Activated naive CD8-positive, alpha-beta T cell treated with anti-CD3 and anti-CD28 coated beads for 36 hours (primary cell): ENCODE measurements at regions not wholly inside any gene's neighbourhood (a gene's known extent, or its start where the extent isn't known, plus 50 kb on each side); places are given as distances from the start of the nearest gene placed in this dataset.
"Not testable (repeated sequence)": the region's sequence is repeated elsewhere in the genome, so short reads cannot be mapped to it uniquely, and the experiment has no call there.

Source experiments
- DNase-seq: peaks from one replicate; pipeline ENCODE4 v3.0.0; 2021
- H3K27ac Mint-ChIP-seq: one replicate; pipeline ENCODE4 v1.8.0; 2022; ENCODE audit warnings: mild to moderate bottlenecking, moderate library complexity, mixed read lengths
- H3K27me3 Mint-ChIP-seq: one replicate; pipeline ENCODE4 v1.8.0; 2022; ENCODE audit warnings: mild to moderate bottlenecking, mixed read lengths
- H3K36me3 Mint-ChIP-seq: one replicate; pipeline ENCODE4 v1.8.0; 2021; ENCODE audit warnings: mild to moderate bottlenecking, mixed read lengths
- H3K4me1 Mint-ChIP-seq: one replicate; pipeline ENCODE4 v1.8.0; 2021; ENCODE audit warnings: mixed read lengths
- H3K4me3 Mint-ChIP-seq: one replicate; pipeline ENCODE4 v1.8.0; 2022; ENCODE audit warnings: mild to moderate bottlenecking, moderate library complexity, mixed read lengths
- H3K9me3 Mint-ChIP-seq: one replicate; pipeline ENCODE4 v1.8.0; 2022; ENCODE audit warnings: mixed read lengths

DNA sequence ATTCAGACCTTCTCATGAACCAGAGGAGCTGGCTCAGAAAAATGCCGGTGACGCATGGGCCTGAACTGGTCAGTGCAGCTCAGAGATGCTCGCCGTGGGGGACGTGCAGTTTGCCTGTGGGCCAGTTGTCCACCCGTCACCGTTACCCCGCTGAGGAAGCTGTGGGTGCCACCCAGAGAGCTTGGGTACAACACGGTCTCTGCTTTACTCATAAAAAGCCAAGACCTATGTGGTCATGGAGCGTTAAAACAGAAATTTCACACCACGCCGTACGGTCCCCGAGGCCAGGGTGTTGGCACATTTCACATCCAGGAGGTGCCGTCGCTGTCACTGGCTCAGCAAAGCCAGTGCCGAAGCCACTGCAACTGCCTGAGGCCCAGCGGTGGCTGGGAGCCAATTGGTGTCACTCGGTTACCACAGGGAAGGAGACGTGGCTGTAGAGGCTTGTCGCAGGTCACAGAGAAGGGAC, 120.9 kb downstream of the METRNL start:
- Mint-ChIP-seq H3K27me3 (no peaks in the 10 kb centered on the region), H3K36me3 (no peaks in the 10 kb centered on the region), H3K9me3 (no peaks in the 10 kb centered on the region), H3K4me1 (peaks cover 34% of the 10 kb centered on the region), H3K27ac (peak overlapping the region; percentile 96), H3K4me3 (peak overlapping the region; percentile 66)
- peak; percentile 74 for DNase-seq

DNA sequence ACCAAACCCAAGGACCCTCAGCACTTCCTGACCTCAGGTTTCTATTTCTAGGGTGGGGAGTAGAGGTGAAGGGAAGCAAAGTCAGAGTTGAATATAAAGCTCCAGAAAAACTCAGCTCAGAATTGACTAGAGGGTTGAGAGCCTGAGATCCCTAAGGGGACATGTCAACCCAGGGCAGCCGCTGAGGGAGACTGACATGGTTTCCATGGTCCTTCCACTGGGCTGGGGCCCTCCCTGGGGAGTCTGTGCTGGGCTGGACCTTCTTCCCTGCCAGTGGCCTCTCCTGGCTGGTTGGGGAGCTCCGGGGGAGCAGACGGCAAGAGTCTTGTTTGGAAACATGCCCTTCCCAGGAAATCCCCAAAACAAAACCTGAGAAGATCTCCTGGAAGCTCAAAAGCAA, 121.3 kb downstream of the METRNL start:
- Mint-ChIP-seq H3K27me3 (no peaks in the 10 kb centered on the region), H3K36me3 (no peaks in the 10 kb centered on the region), H3K9me3 (no peaks in the 10 kb centered on the region), H3K27ac (peak overlapping the region; percentile 96), H3K4me3 (peak overlapping the region; percentile 66), H3K4me1 (peaks cover 34% of the 10 kb centered on the region)
- no peak for DNase-seq

DNA sequence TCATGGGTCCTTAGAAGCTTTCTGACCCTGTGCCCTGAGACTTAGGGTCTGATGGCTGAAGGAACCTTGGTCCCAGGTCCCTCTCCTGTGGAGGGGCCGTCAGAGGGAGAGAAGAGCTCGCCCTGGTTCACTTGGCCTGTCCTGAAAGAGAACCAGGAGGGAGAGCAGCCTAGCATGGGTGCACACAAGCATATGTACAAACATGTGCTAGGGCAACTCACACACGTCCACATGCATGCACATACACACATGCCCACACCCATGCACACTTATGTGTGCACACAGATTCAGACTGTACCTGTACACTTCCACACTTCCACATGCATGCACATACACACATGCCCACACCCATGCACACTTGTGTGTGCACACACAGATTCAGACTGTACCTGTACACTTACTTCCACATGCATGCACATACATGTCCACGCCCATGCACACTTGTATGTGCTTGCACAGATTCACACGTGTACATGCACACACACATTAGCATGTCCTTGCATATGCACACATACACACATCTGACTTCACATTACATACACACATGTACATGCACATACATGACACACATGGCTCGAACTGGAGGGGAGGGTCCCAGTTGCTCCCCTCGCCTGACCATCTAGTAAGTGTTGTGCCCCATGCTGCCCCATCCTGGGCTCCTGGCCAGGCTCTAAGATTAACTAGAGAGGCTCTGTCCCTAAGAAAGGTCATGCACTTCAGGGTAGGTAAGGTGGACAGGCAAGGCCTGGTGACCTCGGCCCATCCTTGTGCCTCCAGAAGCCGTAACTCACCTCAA, 122.0 kb downstream of the METRNL start:
- H3K27me3 Mint-ChIP-seq, result no peaks in the 10 kb centered on the region
- H3K4me1 Mint-ChIP-seq, result peaks cover 34% of the 10 kb centered on the region
- H3K4me3 Mint-ChIP-seq, result no peak overlapping the region
- DNase-seq, result no peak
- H3K9me3 Mint-ChIP-seq, result no peaks in the 10 kb centered on the region
- peak overlapping the region; percentile 96 for H3K27ac Mint-ChIP-seq
- no peaks in the 10 kb centered on the region for H3K36me3 Mint-ChIP-seq

DNA sequence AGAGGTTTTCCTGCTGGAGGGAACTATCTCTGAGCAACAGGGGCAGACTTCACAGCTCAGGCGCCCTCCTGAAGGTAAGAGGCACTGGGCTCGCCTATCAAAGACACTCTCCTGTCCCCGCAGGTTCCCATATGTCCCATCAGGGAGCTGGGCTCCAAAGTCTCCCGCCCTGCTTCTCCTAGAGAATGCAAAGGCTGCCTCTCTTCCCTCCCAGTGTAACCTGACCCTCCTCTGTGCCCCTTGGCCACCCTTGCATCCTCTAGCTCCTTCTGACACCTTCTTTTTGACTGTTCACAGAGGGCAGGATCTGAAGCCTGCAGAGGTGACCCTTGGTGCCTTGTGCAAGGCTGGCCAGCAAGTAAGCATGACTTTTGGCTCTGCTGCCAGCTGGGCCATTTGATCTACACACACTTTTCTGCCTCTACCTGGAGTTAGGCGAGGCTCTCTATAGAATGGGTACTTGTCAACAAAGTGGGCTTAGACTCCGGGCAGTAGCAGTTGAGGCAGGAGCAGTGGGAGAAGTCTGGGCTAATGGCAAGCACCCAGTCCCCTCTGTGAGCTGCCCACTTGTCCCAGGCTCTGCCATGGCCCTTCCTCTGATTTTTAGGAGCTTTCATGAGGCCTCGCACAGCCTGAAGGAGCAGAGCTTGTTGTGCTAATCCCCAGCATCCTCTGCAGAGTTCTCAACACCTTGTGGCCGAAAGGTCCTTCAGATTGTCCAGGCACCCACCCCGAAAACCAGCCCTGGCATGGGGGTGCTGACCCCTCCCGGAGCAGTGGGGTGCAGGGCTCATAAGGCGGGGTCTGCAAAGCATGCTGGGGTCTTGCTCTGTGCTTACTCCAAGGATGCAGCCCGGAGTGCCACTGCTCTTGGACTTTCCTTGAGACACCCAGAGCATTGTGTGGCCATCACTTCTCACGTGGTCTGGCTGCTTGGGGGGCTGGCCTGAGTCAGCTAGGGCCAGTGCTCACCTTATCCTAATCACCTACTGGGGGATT, 122.9 kb downstream of the METRNL start:
- DNase-seq, result no peak
- H3K9me3 Mint-ChIP-seq, result no peaks in the 10 kb centered on the region
- peak overlapping the region; percentile 25 for H3K27ac Mint-ChIP-seq
- H3K4me3 Mint-ChIP-seq, result no peak overlapping the region
- no peaks in the 10 kb centered on the region for H3K36me3 Mint-ChIP-seq
- peaks cover 34% of the 10 kb centered on the region for H3K4me1 Mint-ChIP-seq
- no peaks in the 10 kb centered on the region for H3K27me3 Mint-ChIP-seq

DNA sequence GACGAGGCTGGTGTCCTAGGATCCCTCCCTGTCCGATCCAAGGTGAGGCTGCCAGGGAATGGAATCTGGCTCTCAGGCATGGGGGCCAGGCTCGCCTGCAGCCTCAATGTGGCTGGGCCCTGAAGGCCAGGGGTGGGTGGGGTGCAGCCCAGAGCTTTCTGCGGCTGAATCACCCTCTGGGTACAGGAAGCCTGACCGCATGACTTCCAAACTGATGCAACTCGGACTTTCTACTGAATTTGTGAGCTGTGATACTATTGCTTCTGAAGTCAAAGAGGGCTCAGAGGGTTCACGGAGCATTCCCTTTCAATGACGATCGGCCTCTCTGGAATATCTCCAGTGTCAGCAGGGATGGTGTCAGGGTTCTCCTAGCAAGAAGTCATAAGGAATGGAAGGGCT, 123.7 kb downstream of the METRNL start:
- H3K4me3 Mint-ChIP-seq, result no peak overlapping the region
- peaks cover 34% of the 10 kb centered on the region for H3K4me1 Mint-ChIP-seq
- no peak overlapping the region for H3K27ac Mint-ChIP-seq
- no peaks in the 10 kb centered on the region for H3K9me3 Mint-ChIP-seq
- no peak for DNase-seq
- H3K36me3 Mint-ChIP-seq, result no peaks in the 10 kb centered on the region
- H3K27me3 Mint-ChIP-seq, result no peaks in the 10 kb centered on the region

DNA sequence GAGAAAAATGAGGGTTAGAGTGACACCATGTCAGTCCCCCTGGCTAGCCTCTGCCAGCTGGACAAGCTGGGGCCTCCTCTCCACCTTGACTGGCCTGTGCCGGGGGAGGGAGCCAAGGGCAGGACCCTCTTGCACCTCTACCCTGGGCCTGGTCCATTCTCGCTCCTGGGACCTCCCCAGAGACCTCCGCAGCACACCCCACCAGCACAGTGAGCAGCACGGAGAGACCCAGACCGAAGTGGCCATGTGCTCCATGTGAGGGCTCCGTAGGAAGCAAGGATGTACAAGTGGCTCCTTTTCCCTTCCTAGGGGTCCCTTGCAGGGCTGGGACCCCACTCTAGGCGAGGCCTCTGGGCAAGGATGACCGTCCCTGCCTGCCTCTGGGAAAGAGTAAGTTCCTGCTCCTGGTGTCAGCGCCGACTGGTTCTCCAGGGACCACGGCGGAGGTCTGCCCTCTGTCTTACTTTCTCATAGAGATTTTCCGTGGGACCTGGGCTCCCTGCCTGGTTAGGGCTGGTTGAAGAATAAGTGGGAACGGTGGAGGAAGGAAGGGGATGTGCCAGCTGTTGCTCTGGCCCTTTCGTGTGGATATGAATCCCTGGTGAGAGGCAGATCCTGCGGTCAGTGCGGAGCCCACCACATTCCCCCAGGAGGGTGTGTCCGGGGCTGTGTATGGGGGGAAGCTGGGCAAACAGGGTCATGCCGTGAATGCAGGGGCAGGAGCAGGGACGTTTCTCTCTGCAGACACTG, 124.2 kb downstream of the METRNL start:
- Mint-ChIP-seq H3K4me1 (peaks cover 32% of the 10 kb centered on the region), H3K4me3 (no peak overlapping the region), H3K27ac (no peak overlapping the region), H3K36me3 (no peaks in the 10 kb centered on the region), H3K27me3 (no peaks in the 10 kb centered on the region), H3K9me3 (no peaks in the 10 kb centered on the region)
- DNase-seq, result no peak

DNA sequence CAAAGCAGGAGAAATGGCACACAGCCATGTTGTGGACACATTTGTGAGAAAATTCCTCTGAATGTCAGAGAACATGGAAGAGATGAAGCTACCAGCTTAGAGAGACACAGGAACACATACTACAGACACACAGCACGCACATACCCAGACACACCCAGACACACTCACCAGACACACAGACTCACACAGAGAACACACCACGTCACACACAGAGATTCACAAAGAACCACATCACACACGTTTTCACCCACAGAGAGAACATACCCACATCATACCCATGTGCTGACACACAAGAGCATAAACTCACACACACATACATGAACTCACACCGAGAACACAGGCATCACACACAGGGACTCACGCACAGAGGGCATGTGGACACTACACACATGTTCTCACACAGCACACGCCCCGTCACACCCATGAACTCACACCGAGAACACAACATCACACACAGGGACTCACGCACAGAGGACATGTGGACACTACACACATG, 124.9 kb downstream of the METRNL start:
- no peaks in the 10 kb centered on the region for H3K9me3 Mint-ChIP-seq
- no peak overlapping the region for H3K27ac Mint-ChIP-seq
- H3K4me1 Mint-ChIP-seq, result peaks cover 29% of the 10 kb centered on the region
- no peaks in the 10 kb centered on the region for H3K27me3 Mint-ChIP-seq
- H3K4me3 Mint-ChIP-seq, result no peak overlapping the region
- no peak for DNase-seq
- no peaks in the 10 kb centered on the region for H3K36me3 Mint-ChIP-seq

DNA sequence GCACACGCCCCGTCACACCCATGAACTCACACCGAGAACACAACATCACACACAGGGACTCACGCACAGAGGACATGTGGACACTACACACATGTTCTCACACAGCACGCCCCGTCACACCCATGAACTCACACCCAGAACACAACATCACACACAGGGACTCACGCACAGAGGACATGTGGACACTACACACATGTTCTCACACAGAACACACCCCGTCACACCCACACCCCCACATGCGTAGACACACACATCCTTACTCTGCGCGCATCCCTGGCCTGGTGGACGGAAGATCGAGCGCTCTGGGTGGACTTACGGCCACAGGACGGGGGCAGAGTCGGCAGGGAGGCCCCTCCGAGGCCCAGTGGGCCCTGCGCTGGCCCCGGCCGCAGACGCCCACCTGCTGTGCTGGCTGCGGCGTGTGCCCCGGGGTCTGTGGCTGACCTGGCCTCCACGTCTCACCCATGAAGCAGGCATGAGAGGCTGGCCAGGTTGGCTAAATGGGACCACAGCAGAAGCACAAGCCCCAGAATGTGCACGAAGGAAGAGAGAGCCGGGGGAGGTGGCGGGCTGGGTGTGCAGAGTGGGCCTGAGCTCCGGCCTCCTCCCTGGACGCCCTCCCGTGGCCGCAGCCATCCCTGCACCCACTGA, 125.5 kb downstream of the METRNL start:
- H3K4me3 Mint-ChIP-seq, H3K36me3 Mint-ChIP-seq, DNase-seq, H3K27me3 Mint-ChIP-seq, H3K9me3 Mint-ChIP-seq, H3K27ac Mint-ChIP-seq: not testable (repeated sequence)
- peaks cover 23% of the 10 kb centered on the region for H3K4me1 Mint-ChIP-seq

DNA sequence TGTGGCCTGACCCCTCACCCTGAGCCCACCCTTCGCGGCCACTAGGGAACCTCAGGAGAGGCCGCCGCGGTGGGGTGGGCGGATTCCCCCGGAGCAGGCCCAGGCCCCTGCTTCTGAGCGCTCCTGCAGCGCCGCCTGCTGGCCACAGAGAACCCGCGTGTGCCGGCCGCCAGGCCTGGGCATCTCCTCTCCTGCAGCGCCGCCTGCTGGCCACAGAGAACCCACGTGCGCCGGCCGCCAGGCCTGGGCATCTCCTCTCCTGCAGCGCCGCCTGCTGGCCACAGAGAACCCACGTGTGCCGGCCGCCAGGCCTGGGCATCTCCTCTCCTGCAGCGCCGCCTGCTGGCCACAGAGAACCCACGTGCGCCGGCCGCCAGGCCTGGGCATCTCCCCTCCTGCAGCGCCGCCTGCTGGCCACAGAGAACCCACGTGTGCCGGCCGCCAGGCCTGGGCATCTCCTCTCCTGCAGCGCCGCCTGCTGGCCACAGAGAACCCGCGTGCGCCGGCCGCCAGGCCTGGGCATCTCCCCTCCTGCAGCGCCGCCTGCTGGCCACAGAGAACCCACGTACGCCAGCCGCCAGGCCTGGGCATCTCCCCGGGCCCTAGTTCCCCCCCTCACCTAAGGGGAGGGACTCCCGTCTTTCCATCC, 126.1 kb downstream of the METRNL start:
- peak; percentile 80 for DNase-seq
- H3K9me3 Mint-ChIP-seq, H3K4me3 Mint-ChIP-seq, H3K36me3 Mint-ChIP-seq, H3K27me3 Mint-ChIP-seq: not testable (repeated sequence)
- Mint-ChIP-seq H3K27ac (peak overlapping the region; percentile 6), H3K4me1 (peaks cover 16% of the 10 kb centered on the region)

DNA sequence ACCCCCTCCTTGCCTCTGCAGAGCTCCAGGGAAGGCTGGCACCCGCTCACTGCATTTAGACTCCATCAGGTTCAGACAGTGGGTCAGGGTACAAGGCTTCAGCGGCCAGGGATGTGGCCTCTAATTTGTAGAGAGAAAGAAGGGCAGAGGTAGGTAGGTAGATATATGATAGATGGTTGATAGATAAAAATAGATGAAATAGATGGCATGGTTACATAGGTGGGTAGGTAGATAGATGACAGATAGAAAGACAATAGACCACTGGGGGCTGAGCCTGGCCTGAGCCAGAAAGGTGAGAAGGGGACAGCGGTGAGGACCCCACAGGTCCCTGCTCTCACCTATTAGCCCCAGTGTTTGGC, 126.6 kb downstream of the METRNL start:
- not testable (repeated sequence) for DNase-seq, H3K27me3 Mint-ChIP-seq, H3K9me3 Mint-ChIP-seq, H3K4me3 Mint-ChIP-seq, H3K36me3 Mint-ChIP-seq
- peaks cover 11% of the 10 kb centered on the region for H3K4me1 Mint-ChIP-seq
- peak overlapping the region; percentile 6 for H3K27ac Mint-ChIP-seq

DNA sequence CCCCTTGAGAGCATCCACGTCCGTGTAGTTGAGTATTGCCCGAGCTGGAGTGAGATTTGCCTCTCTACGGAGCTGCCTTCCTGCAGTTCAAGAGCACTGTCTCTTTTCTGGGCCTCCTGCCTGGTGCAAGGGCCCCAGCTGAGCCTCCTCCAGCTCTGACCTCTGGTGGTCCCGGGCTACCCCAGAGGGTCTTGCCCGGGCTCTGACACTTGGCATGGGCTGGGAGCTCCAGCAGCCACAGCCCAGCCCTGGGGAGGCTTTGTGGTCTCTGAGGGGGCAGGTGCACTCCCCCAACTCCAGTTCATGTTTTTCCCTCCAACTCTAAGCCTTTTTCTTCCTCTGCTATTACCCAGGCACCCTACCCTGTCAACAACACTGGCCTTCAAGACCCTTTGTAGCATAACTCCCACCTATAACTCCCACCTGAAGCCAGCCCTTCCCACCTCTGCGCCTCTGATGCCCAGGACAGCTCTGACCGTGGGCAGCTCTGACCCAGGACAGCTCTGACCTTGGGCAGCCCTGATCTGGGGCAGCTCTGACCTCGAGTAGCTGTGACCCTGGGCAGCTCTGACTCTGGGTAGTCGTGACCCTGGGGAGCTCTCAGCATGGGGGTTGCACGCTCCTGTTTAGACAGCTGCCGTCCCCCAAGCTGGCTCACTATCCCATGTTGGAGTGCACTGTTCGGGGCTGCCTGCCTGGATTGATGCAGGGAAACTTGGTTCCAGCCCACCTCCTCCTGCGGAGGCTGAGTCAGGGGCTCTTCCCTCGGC, 127.6 kb downstream of the METRNL start:
- H3K27ac Mint-ChIP-seq, H3K36me3 Mint-ChIP-seq, DNase-seq, H3K27me3 Mint-ChIP-seq, H3K4me3 Mint-ChIP-seq, H3K9me3 Mint-ChIP-seq, H3K4me1 Mint-ChIP-seq: not testable (repeated sequence)

DNA sequence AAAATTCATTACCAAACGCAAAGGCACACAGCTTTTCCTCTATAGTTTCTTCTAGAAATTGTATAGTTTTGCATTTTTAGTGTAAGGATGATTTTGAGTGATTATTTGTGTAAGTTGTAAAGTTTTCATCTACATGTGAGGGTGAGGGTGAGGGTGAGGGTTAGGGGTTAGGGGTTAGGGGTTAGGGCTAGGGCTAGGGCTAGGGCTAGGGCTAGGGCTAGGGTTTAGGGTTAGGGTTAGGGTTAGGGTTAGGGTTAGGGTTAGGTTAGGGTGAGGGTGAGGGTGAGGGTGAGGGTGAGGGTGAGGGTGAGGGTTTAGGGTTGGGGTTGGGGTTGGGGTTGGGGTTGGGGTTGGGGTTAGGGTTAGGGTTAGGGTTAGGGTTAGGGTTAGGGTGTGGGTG, 167.6 kb downstream of the METRNL start:
- DNase-seq, H3K27me3 Mint-ChIP-seq, H3K36me3 Mint-ChIP-seq, H3K9me3 Mint-ChIP-seq, H3K4me1 Mint-ChIP-seq, H3K27ac Mint-ChIP-seq, H3K4me3 Mint-ChIP-seq: not testable (repeated sequence)
